H54 (cell line): ENCODE measurements at regions not wholly inside any gene's neighbourhood (a gene's known extent, or its start where the extent isn't known, plus 50 kb on each side); places are given as distances from the start of the nearest gene placed in this dataset.
"Not testable (repeated sequence)": the region's sequence is repeated elsewhere in the genome, so short reads cannot be mapped to it uniquely, and the experiment has no call there.

Experiments
- DNase-seq: peaks from one replicate; pipeline ENCODE4 v3.0.0; 2011; ENCODE audit warnings: low spot score, mixed read lengths; ENCODE audit not compliant: insufficient read length
- FAIRE-seq: peaks from 3 replicates; lab custom pipeline; 2011; peaks lifted over from hg19 to GRCh38; lab: Jason Lieb, UNC
- POLR2A ChIP-seq: IDR thresholded peaks from 2 replicates; pipeline ENCODE4 v1.6.1; 2011; ENCODE audit warnings: low read depth, mild to moderate bottlenecking, low read length

GRCh38 chr2:210818473-210818872 is 262.1 kb downstream of the CPS1 start:
- TF ChIP-seq POLR2A = no peak
- FAIRE-seq = no peak
- DNase-seq = no peak

- no peak for FAIRE-seq
- DNase-seq = no peak
- TF ChIP-seq POLR2A = no peak
Observed at GRCh38 chr2:210833403-210833802, 277.0 kb downstream of the CPS1 start.

- DNase-seq (no peak), FAIRE-seq (no peak)
- no peak for TF ChIP-seq POLR2A
Observed at GRCh38 chr2:210839034-210839433, 282.6 kb downstream of the CPS1 start.

- no peak for TF ChIP-seq POLR2A
- DNase-seq (no peak), FAIRE-seq (no peak)
Observed at GRCh38 chr2:210839450-210839849, 283.1 kb downstream of the CPS1 start.

GRCh38 chr2:210842896-210843295 is 286.5 kb downstream of the CPS1 start:
- DNase-seq = no peak
- FAIRE-seq = no peak
- no peak for TF ChIP-seq POLR2A

- TF ChIP-seq POLR2A = no peak
- FAIRE-seq (no peak), DNase-seq (no peak)
Observed at GRCh38 chr2:210844016-210844415, 287.6 kb downstream of the CPS1 start.

- FAIRE-seq (no peak), DNase-seq (no peak)
- TF ChIP-seq POLR2A = no peak
Observed at GRCh38 chr2:210859314-210859713, 302.9 kb downstream of the CPS1 start.

GRCh38 chr2:210860276-210860675 is 303.9 kb downstream of the CPS1 start:
- FAIRE-seq (no peak), DNase-seq (no peak)
- TF ChIP-seq POLR2A = no peak

- DNase-seq (no peak), FAIRE-seq (no peak)
- no peak for TF ChIP-seq POLR2A
Observed at GRCh38 chr2:210861038-210861665, 304.8 kb downstream of the CPS1 start.

- TF ChIP-seq POLR2A = no peak
- FAIRE-seq (no peak), DNase-seq (no peak)
Observed at GRCh38 chr2:210862283-210863065, 306.1 kb downstream of the CPS1 start.

- DNase-seq (no peak), FAIRE-seq (no peak)
- no peak for TF ChIP-seq POLR2A
Observed at GRCh38 chr2:210863283-210863682, 306.9 kb downstream of the CPS1 start.

- not testable (repeated sequence) for FAIRE-seq, DNase-seq
Observed at GRCh38 chr2:210871566-210871965, 315.2 kb downstream of the CPS1 start.

- FAIRE-seq (no peak), DNase-seq (no peak)
- TF ChIP-seq POLR2A = no peak
Observed at GRCh38 chr2:210873631-210874030, 317.2 kb downstream of the CPS1 start.

GRCh38 chr2:210884227-210884626 is 327.8 kb downstream of the CPS1 start:
- FAIRE-seq (no peak), DNase-seq (no peak)
- TF ChIP-seq POLR2A = no peak

- FAIRE-seq = no peak
- no peak for TF ChIP-seq POLR2A
Observed at GRCh38 chr2:210888035-210888434, 331.6 kb downstream of the CPS1 start.

More at GRCh38 chr2:210888035-210888434, 331.6 kb downstream of the CPS1 start:
- no peak for DNase-seq
